Lung (tissue), 11 donors: ENCODE measurements at regions not wholly inside any gene's neighbourhood (a gene's known extent, or its start where the extent isn't known, plus 50 kb on each side); places are given as distances from the start of the nearest gene placed in this dataset.

Source experiments
- ATAC-seq: fragments of 200-7000 bp; cut with Tn5 transposase; one replicate; pipeline ENCODE4 v1.9.1; 2020; ENCODE audit warnings: moderate number of reproducible peaks; ENCODE audit not compliant: insufficient read depth, low FRiP score
- DNase-seq, 3 donors: peaks; one replicate each; pipeline ENCODE4 v3.0.0-alpha.2; 2013 to 2017
- H3K27ac ChIP-seq, 2 donors: one replicate each; pipeline ENCODE4 v1.5.1; 2013; ENCODE audit warnings: mild to moderate bottlenecking in 2 of 2, moderate library complexity in 2 of 2, control low read depth in 1 of 2, inconsistent platforms in 1 of 2, low read depth in 1 of 2, low read length in 1 of 2
- H3K27me3 ChIP-seq, 3 donors: one replicate each; pipeline ENCODE4 v1.5.1; 2013; ENCODE audit warnings: low read length in 2 of 3; ENCODE audit not compliant: control insufficient read depth in 3 of 3, insufficient read depth in 3 of 3
- H3K36me3 ChIP-seq, 4 donors: one replicate each; pipeline ENCODE4 v1.5.1; 2013; ENCODE audit warnings: low read length in 4 of 4, mild to moderate bottlenecking in 1 of 4, moderate library complexity in 1 of 4; ENCODE audit not compliant: control insufficient read depth in 4 of 4, insufficient read depth in 4 of 4
- H3K4me1 ChIP-seq, 5 donors: one replicate each; pipeline ENCODE4 v1.5.1; 2013; ENCODE audit warnings: low read length in 5 of 5, mild to moderate bottlenecking in 2 of 5, moderate library complexity in 1 of 5; ENCODE audit not compliant: control insufficient read depth in 5 of 5, insufficient read depth in 5 of 5
- H3K4me3 ChIP-seq: one replicate; pipeline ENCODE4 v1.5.1; 2013; ENCODE audit warnings: mild to moderate bottlenecking, control low read depth, moderate library complexity
- H3K9ac ChIP-seq, 2 donors: one replicate each; pipeline ENCODE4 v1.5.1; 2013; ENCODE audit warnings: low read length in 2 of 2, control low read depth in 1 of 2; ENCODE audit not compliant: insufficient read depth in 1 of 2
- H3K9me3 ChIP-seq, 4 donors: one replicate each; pipeline ENCODE4 v1.5.1; 2013; ENCODE audit warnings: low read length in 3 of 4, mild to moderate bottlenecking in 1 of 4, moderate library complexity in 1 of 4; ENCODE audit not compliant: control insufficient read depth in 4 of 4, insufficient read depth in 3 of 4
- WGBS, 2 donors: extraction: QIAGEN DNeasy Blood & Tissue Kit; methylation state at CpG; one replicate each; pipeline ENCODE4 v1.1.7; 2013; 5-methylcytosine and 5-hydroxymethylcytosine counted together
- TF ChIP-seq, protein P1 (sequence below): IDR thresholded peaks from 2 replicates; pipeline ENCODE4 v1.5.1; 2012; ENCODE audit warnings: mild to moderate bottlenecking; ENCODE audit errors: control extremely low read depth, extremely low read depth
- donor health status: control.
- donor health status: control.
- donor health status: Bipolar disorder and iron deficiency.
- donor health status: healthy.
- donor health status: DM: yes; HTN: yes; CAD: no.

DNA sequence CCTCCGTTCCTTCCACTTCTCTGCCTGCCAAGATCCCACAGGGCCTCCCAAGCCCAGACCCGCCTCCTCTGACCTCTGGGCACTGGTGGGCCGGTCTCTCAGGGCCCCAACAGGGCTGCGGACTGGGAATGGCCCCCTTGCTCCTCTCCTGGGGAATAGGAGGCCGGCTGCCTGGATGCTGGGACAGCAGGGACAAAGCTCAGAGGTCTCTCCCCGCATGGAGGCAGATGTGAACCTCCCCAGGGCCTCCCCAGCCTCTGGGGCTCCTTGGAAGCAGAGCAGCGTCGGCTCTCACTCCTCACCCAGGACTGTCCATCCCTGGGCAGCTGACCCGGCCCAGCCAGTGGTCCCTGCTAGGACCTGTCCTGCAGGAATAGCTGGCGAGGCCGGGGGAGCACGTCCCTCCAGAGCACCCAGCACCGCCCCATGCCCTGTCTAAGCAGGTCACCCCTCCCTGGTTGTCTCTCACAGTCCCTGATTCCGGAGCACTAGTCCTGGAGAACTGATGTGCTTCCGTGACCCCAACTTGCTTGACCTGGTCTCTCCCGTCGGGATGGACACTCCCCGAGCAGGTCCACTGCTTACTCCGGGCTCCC, 85.8 kb downstream of the RTL6 start:
- TF ChIP-seq, protein P1, sequence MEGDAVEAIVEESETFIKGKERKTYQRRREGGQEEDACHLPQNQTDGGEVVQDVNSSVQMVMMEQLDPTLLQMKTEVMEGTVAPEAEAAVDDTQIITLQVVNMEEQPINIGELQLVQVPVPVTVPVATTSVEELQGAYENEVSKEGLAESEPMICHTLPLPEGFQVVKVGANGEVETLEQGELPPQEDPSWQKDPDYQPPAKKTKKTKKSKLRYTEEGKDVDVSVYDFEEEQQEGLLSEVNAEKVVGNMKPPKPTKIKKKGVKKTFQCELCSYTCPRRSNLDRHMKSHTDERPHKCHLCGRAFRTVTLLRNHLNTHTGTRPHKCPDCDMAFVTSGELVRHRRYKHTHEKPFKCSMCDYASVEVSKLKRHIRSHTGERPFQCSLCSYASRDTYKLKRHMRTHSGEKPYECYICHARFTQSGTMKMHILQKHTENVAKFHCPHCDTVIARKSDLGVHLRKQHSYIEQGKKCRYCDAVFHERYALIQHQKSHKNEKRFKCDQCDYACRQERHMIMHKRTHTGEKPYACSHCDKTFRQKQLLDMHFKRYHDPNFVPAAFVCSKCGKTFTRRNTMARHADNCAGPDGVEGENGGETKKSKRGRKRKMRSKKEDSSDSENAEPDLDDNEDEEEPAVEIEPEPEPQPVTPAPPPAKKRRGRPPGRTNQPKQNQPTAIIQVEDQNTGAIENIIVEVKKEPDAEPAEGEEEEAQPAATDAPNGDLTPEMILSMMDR, result no peak

DNA sequence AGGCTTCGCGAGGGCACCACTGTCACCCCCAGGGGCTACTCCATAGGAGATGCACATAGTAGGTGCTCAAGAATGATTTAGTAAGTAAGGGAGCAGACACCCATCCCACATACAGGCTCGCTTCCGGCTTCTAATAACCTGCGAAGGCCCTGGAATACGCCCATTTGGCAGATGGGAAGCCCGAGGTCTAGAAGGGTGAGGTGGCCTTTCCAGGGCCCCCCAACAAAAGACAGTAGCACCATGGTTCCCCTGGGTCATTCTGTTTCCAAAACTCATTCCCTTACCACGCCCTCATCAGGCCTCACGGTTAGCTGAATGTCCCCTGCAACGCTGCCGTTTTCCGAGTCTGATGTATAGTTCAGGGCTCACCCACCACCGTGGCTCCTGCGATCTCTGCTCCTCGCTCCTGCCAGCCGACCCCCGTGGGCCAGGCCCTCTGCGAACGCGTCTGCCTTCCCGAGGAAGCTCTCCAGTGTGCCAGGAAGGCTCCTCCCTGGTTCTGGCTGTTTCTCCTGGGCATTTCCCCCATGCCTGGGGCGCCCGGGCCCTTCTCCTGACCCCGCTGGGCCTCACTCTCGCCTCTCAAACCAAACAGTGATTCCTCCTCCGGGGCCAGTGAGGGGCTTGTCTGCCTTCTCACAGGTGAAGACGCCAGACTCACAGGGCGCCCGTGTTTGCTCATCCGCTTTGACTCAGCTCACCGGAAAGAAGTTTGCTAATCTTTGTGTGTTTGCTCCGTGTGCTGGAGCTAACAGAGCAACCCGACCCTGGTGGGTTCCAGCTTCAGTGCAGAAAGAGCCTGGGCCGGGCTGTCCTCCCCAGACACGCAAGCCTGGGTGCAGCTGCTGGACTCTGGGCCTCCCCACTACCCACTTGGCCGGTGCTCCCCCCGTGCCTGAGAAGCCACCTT, 86.6 kb downstream of the RTL6 start:
- DNase-seq, result peak in 1 of 3 donors; percentile 51
- no peak for ATAC-seq
- WGBS, 2 donors, result 63 to 76% methylated on average over 37 of the region's 37 CpGs

More for the DNA sequence above, 85.8 kb downstream of the RTL6 start:
- DNase-seq (peak in 1 of 3 donors; percentile 45), ATAC-seq (no peak)
- Histone ChIP-seq H3K9ac (no peak overlapping the region), H3K9me3 (peaks cover 0 to 3% (median 0%) of the 10 kb centered on the region in 4 donors), H3K36me3 (no peaks in the 10 kb centered on the region), H3K27me3 (peaks cover 0 to 4% (median 0%) of the 10 kb centered on the region in 3 donors), H3K4me1 (peaks cover 0 to 20% (median 0%) of the 10 kb centered on the region in 5 donors), H3K4me3 (no peak overlapping the region), H3K27ac (no peak overlapping the region)
- 80 to 88% methylated on average over 18 to 19 of the region's 19 CpGs for WGBS, 2 donors

DNA sequence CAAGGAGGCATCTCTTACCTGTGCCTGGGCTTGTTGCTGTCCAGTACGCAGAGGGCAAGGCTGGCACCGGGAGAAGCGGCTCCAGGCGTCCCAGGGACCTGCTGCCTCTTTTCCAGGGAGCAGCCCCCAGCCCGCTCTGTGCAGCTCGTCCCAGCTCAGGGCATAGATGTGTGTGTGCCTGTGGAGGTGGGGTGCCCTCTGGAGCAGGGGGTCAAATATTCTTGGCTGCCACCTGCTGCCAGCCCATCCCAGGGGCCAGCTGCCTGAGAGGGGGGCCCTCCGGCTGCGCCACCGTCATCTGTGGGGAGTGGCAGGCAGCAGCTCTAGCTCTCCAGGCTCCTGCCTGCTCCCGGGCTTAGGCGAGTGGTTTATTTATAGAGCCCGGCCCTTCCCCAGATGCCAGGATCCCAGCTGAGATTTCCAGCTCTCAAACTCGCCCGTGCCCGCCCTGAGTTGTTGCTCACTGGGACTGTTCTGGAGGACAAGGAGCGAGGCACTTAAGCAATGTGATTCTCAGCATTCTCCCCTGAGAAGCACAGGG, 87.5 kb downstream of the RTL6 start:
- DNase-seq, result no peak
- H3K4me1 ChIP-seq, result peaks cover 0 to 24% (median 0%) of the 10 kb centered on the region in 5 donors
- H3K36me3 ChIP-seq, result no peaks in the 10 kb centered on the region
- no peak overlapping the region for H3K4me3 ChIP-seq
- WGBS, 2 donors, result 70 to 87% methylated on average over 13 to 16 of the region's 16 CpGs
- peaks cover 0 to 3% (median 0%) of the 10 kb centered on the region in 4 donors for H3K9me3 ChIP-seq
- H3K27ac ChIP-seq, result no peak overlapping the region
- no peak overlapping the region for H3K9ac ChIP-seq
- no peak for ATAC-seq
- TF ChIP-seq, protein P1, result no peak
- H3K27me3 ChIP-seq, result peaks cover 0 to 4% (median 0%) of the 10 kb centered on the region in 3 donors

More for the DNA sequence above, 86.6 kb downstream of the RTL6 start:
- Histone ChIP-seq H3K36me3 (no peaks in the 10 kb centered on the region), H3K9ac (no peak overlapping the region), H3K27ac (no peak overlapping the region), H3K9me3 (peaks cover 0 to 3% (median 0%) of the 10 kb centered on the region in 4 donors), H3K4me3 (no peak overlapping the region), H3K27me3 (peaks cover 0 to 4% (median 0%) of the 10 kb centered on the region in 3 donors), H3K4me1 (peaks cover 0 to 24% (median 0%) of the 10 kb centered on the region in 5 donors)
- TF ChIP-seq, protein P1, result no peak
